Suprapubic skin (tissue), 4 donors: ENCODE measurements at regions not wholly inside any gene's neighbourhood (a gene's known extent, or its start where the extent isn't known, plus 50 kb on each side); places are given as distances from the start of the nearest gene placed in this dataset.

Source experiments
- DNase-seq, 2 donors: peaks; one replicate each; pipeline ENCODE4 v3.0.0-alpha.2; 2019; ENCODE audit warnings: low spot score in 2 of 2
- H3K27ac ChIP-seq: fragments of 200-600 bp; sonication (generic); one replicate; pipeline ENCODE4 v1.5.1; 2019
- H3K27me3 ChIP-seq: fragments of 200-600 bp; sonication (generic); one replicate; pipeline ENCODE4 v1.5.1; 2019
- H3K36me3 ChIP-seq: fragments of 200-600 bp; sonication (generic); one replicate; pipeline ENCODE4 v1.5.1; 2019
- H3K4me1 ChIP-seq: fragments of 200-600 bp; sonication (generic); one replicate; pipeline ENCODE4 v1.5.1; 2019
- H3K4me3 ChIP-seq: fragments of 200-600 bp; sonication (generic); one replicate; pipeline ENCODE4 v1.5.1; 2019; ENCODE audit warnings: mild to moderate bottlenecking
- H3K9me3 ChIP-seq: fragments of 200-600 bp; sonication (generic); one replicate; pipeline ENCODE4 v1.5.1; 2019
- CTCF ChIP-seq, 2 donors: fragments of 200-600 bp in 1 of 2; fragments of 450-650 bp in 1 of 2; sonication (generic) in 1 of 2; IDR thresholded peaks; one replicate each; pipeline ENCODE4 v1.5.1; 2016 to 2019; ENCODE audit warnings: antibody characterized with exemption in 2 of 2, mild to moderate bottlenecking in 1 of 2, moderate library complexity in 1 of 2
- EP300 ChIP-seq: sonication (generic); formaldehyde crosslinking; IDR thresholded peaks from one replicate; pipeline ENCODE4 v1.6.1; 2017; ENCODE audit warnings: antibody characterized with exemption
- POLR2A ChIP-seq, 2 donors: fragments of 450-650 bp; IDR thresholded peaks; one replicate each; pipeline ENCODE4 v1.6.1; 2017; ENCODE audit warnings: antibody characterized with exemption in 2 of 2, mild to moderate bottlenecking in 2 of 2, moderate library complexity in 2 of 2
- POLR2AphosphoS5 ChIP-seq, 3 donors: sonication (generic); formaldehyde crosslinking; IDR thresholded peaks; one replicate each; pipeline ENCODE4 v1.6.1; 2017; ENCODE audit warnings: antibody characterized with exemption in 3 of 3
- WGBS: methylation state at CpG from one replicate; pipeline ENCODE4 v1.1.5; 2018; 5-methylcytosine and 5-hydroxymethylcytosine counted together

- TF ChIP-seq EP300 = no peak
- TF ChIP-seq POLR2A (IDR thresholded peaks at IDR 0.05) = no peak
- TF ChIP-seq POLR2AphosphoS5 (IDR thresholded peaks at IDR 0.05) = no peak
- no peaks in the 10 kb centered on the region for H3K9me3 ChIP-seq
- no peak overlapping the region for H3K4me3 ChIP-seq
- H3K4me1 ChIP-seq = no peaks in the 10 kb centered on the region
- 88% methylated on average over 2 of the region's 2 CpGs for WGBS
- H3K27ac ChIP-seq = no peak overlapping the region
- H3K36me3 ChIP-seq = no peaks in the 10 kb centered on the region
- H3K27me3 ChIP-seq = no peaks in the 10 kb centered on the region
- DNase-seq = no peak
Observed at GRCh38 chr2:234240917-234241316, 190.4 kb downstream of the SPP2 start.

DNA sequence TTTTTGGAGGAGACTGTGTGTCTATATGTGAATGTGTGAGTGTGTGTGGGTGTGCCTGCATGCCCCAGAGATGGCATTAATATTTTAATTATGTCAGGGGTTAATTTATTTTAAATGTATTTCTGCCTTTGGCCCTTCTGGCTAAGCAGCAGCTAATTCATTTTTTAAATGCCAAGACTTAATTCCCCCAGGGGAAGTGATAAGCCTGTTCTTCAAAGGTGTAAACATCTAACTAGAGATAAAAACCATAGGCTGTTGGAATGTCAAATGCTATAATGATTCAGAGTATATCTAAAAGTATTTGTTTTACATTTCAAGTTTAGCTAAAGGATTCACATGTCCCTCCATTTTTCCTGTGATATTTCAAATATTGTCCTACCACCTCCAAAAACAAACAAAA lies 184.7 kb downstream of the SPP2 start:
- no peak for TF ChIP-seq CTCF (IDR thresholded peaks at IDR 0.05)
- TF ChIP-seq EP300 = no peak
- TF ChIP-seq POLR2A (IDR thresholded peaks at IDR 0.05) = no peak
- TF ChIP-seq POLR2AphosphoS5 (IDR thresholded peaks at IDR 0.05) = no peak
- H3K27me3 ChIP-seq = no peaks in the 10 kb centered on the region
- H3K4me1 ChIP-seq = no peaks in the 10 kb centered on the region
- H3K36me3 ChIP-seq = no peaks in the 10 kb centered on the region
- no peak for DNase-seq
- H3K27ac ChIP-seq = no peak overlapping the region
- H3K4me3 ChIP-seq = no peak overlapping the region
- no peaks in the 10 kb centered on the region for H3K9me3 ChIP-seq

DNA sequence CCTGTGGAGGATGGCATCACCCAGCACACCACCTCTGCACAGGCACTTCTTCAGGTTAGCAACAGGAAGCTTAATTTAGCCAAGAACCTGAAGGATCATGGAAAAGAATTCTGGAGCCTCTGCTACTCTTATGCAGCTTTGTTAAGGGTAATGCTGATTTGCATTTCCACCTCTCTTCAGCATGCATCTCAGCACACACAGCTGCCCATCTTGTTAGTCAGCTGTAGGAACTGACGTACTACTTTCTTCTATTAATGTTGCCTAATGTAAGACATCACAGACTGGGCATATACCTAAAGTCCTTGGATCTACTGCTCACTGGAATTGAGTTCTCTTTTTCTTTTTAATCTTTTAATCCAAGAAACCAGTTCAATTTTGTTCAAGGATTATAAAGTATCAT lies 181.0 kb downstream of the SPP2 start:
- WGBS = 76% methylated on average over 1 of the region's 1 CpG
- Histone ChIP-seq H3K27ac (no peak overlapping the region), H3K9me3 (no peaks in the 10 kb centered on the region), H3K27me3 (no peaks in the 10 kb centered on the region), H3K4me1 (no peaks in the 10 kb centered on the region), H3K36me3 (no peaks in the 10 kb centered on the region), H3K4me3 (no peak overlapping the region)
- TF ChIP-seq POLR2A (IDR thresholded peaks at IDR 0.05) (no peak), EP300 (no peak), CTCF (IDR thresholded peaks at IDR 0.05) (no peak), POLR2AphosphoS5 (IDR thresholded peaks at IDR 0.05) (no peak)
- DNase-seq = no peak

GRCh38 chr2:234219046-234219310 lies 168.5 kb downstream of the SPP2 start:
- TF ChIP-seq CTCF (IDR thresholded peaks at IDR 0.05) = no peak
- TF ChIP-seq EP300 = no peak
- no peak for TF ChIP-seq POLR2A (IDR thresholded peaks at IDR 0.05)
- TF ChIP-seq POLR2AphosphoS5 (IDR thresholded peaks at IDR 0.05) = no peak
- WGBS = 80% methylated on average over 4 of the region's 4 CpGs
- H3K4me3 ChIP-seq = no peak overlapping the region
- H3K36me3 ChIP-seq = no peaks in the 10 kb centered on the region
- no peaks in the 10 kb centered on the region for H3K9me3 ChIP-seq
- H3K27me3 ChIP-seq = no peaks in the 10 kb centered on the region
- H3K4me1 ChIP-seq = peaks cover 13% of the 10 kb centered on the region
- no peak for DNase-seq
- no peak overlapping the region for H3K27ac ChIP-seq

DNA sequence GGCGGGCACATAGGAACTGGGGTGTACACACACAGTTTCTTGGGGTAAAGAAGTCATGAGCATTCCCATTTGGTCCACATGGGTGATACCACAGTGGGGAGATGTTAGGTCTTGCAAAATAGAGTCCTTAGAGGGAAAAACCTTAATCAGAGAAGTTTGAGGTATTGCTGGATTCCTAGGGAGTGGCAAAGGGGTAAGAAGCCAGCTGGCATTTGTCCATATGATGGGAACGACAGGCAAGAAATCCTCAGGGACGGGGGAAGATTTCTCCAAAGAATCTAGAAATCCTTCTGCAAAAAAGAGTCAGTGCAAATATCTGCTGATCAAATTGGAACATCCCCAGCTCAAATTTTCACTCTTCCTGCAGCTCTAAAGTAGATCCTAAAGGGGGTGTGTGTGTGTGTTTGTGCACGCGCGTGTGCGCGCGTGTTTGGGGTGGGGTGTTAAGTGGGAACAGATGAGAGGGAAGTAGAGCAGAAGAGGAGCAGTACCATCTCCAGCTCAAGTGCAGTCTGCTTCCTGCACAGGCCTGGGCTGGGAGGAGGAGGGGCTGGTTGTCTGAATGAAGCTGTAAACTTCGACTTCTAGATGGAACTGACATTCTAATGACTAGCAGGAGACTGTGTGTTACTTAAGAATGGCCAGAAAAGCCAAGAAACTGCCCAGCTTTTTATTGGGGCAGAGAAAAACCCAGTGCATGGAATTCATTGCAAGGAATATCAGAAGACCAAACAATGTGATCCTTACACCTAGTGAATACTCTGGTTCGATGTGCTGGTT lies 168.0 kb downstream of the SPP2 start:
- no peak for DNase-seq
- no peak overlapping the region for H3K4me3 ChIP-seq

More for the DNA sequence above, 168.0 kb downstream of the SPP2 start:
- WGBS = 23% methylated on average over 11 of the region's 11 CpGs
- no peak for TF ChIP-seq EP300
- no peak for TF ChIP-seq POLR2A (IDR thresholded peaks at IDR 0.05)
- TF ChIP-seq CTCF (IDR thresholded peaks at IDR 0.05) = no peak
- TF ChIP-seq POLR2AphosphoS5 (IDR thresholded peaks at IDR 0.05) = no peak
- peaks cover 13% of the 10 kb centered on the region for H3K4me1 ChIP-seq
- H3K27ac ChIP-seq = no peak overlapping the region
- H3K9me3 ChIP-seq = no peaks in the 10 kb centered on the region
- H3K27me3 ChIP-seq = no peaks in the 10 kb centered on the region
- H3K36me3 ChIP-seq = no peaks in the 10 kb centered on the region
